T-helper 17 cell (primary cell): ENCODE measurements at regions not wholly inside any gene's neighbourhood (a gene's known extent, or its start where the extent isn't known, plus 50 kb on each side); places are given as distances from the start of the nearest gene placed in this dataset.
"Not testable (repeated sequence)": the region's sequence is repeated elsewhere in the genome, so short reads cannot be mapped to it uniquely, and the experiment has no call there.

ENCODE experiments used
- ATAC-seq: fragments of 150-1000 bp; cut with Tn5 transposase; 2 replicates; pipeline ENCODE4 v1.10.0; 2021; ENCODE audit warnings: mild to moderate bottlenecking, moderate library complexity
- DNase-seq, 3 donors: peaks; one replicate each; pipeline versions ENCODE4 v3.0.0 to v3.0.0-alpha.2; 2020 to 2021
- H3K9me3 ChIP-seq: one replicate; pipeline ENCODE4 v1.7.0; 2013; ENCODE audit warnings: low read length, mild to moderate bottlenecking; ENCODE audit not compliant: control insufficient read depth, poor library complexity, severe bottlenecking
- H3K27ac Mint-ChIP-seq: one replicate; pipeline ENCODE4 v1.8.0; 2022; ENCODE audit warnings: mild to moderate bottlenecking, moderate library complexity, mixed read lengths
- H3K27me3 Mint-ChIP-seq: one replicate; pipeline ENCODE4 v1.8.0; 2022; ENCODE audit warnings: mixed read lengths
- H3K36me3 Mint-ChIP-seq: one replicate; pipeline ENCODE4 v1.8.0; 2022; ENCODE audit warnings: low read depth, mixed read lengths
- H3K4me1 Mint-ChIP-seq: one replicate; pipeline ENCODE4 v1.8.0; 2022; ENCODE audit warnings: mild to moderate bottlenecking, mixed read lengths
- H3K4me3 Mint-ChIP-seq: one replicate; pipeline ENCODE4 v1.8.0; 2022; ENCODE audit warnings: mild to moderate bottlenecking, moderate library complexity, mixed read lengths

DNA sequence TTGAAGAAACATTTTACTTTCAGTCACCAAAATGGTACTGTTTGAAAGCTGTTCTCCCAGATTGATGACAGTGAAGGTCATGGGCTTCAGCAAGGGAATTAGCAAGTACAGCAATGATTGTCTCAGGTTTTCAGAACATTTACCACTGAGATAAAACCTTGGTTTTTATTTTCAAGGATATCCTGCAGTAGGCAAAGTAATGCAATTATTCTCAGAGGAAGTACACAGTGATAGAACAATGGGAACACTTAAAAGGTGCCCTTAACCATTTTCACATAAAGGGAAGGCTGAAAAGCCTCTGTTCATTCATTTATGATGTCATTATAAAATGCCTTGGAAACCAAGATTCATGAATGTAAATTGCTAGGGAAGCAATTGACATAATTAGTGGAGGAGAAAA lies 471.8 kb upstream of the ACO1 start:
- no peaks in the 10 kb centered on the region for H3K36me3 Mint-ChIP-seq
- H3K4me3 Mint-ChIP-seq: no peak overlapping the region
- H3K27ac Mint-ChIP-seq: no peak overlapping the region
- peaks cover 4% of the 10 kb centered on the region for H3K4me1 Mint-ChIP-seq
- H3K9me3 ChIP-seq: no peaks in the 10 kb centered on the region
- no peaks in the 10 kb centered on the region for H3K27me3 Mint-ChIP-seq
- ATAC-seq (no peak), DNase-seq (no peak)

DNA sequence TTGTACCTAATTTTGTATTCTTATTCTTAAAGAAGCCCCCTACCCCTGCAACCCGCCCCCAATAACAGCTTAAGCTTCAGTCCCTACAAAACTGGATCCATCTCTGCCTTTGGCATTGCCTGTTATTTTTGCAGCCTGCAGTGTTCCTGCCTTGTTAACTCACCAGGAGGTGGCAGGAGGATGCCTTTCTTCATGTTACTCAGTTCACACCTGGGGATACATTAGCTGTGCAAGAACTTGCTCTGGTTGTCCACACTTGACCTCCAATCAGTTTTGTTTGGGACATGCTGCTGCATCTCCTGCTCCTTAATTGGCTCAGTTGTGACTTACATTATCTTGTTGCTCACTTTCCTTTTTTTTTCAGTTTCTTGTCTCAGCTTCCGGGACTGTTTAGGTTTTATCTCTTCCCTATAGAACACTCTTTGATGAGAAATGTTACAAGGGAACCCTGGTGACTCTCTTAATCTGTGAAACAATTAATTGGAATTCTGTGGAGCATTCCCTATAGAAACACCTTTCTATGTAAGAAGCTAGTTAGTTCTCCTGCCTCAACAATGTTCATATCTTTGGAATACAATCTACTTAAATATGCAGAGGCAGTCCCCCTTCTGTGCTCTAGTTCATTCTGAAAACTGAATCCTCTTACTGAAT lies 467.7 kb upstream of the ACO1 start:
- Mint-ChIP-seq H3K27ac (no peak overlapping the region), H3K27me3 (no peaks in the 10 kb centered on the region), H3K4me1 (no peaks in the 10 kb centered on the region), H3K4me3 (no peak overlapping the region), H3K36me3 (no peaks in the 10 kb centered on the region)
- no peaks in the 10 kb centered on the region for H3K9me3 ChIP-seq
- no peak for ATAC-seq
- no peak for DNase-seq

DNA sequence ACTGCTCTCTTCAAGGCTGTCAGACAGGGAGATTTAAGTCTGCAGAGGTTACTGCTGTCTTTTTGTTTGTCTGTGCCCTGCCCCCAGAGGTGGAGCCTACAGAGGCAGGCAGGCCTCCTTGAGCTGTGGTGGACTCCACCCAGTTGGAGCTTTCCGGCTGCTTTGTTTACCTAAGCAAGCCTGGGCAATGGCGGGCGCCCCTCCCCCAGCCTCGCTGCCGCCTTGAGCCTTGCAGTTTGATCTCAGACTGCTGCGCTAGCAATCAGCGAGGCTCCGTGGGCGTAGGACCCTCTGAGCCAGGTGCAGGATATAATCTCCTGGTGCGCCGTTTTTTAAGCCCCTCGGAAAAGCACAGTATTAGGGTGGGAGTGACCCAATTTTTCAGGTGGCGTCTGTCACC lies 446.7 kb upstream of the ACO1 start:
- DNase-seq, H3K9me3 ChIP-seq, H3K27me3 Mint-ChIP-seq, ATAC-seq, H3K4me3 Mint-ChIP-seq, H3K4me1 Mint-ChIP-seq, H3K36me3 Mint-ChIP-seq, H3K27ac Mint-ChIP-seq: not testable (repeated sequence)

DNA sequence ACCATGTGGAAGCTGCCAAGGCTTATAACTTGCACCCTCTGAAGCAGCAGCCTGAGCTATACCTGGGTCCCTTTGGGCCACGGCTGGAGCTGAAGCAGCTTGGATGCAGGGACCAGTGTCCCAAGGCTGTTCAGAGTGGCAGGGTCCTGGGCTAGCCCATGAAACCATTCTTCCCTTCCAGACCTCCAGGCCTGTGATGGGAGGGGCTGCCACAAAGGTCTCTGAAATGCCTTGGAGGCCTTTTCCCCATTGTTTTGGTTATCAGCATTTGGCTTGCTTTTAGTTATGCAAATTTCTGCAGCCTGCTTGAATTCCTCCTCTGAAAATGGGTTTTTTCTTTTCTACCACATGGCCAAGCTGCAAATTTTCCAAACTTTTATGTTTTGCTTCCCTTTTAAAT lies 433.7 kb upstream of the ACO1 start:
- Mint-ChIP-seq H3K36me3 (no peaks in the 10 kb centered on the region), H3K27ac (no peak overlapping the region), H3K4me1 (no peaks in the 10 kb centered on the region), H3K4me3 (no peak overlapping the region), H3K27me3 (no peaks in the 10 kb centered on the region)
- no peak for ATAC-seq
- DNase-seq: no peak
- no peaks in the 10 kb centered on the region for H3K9me3 ChIP-seq

DNA sequence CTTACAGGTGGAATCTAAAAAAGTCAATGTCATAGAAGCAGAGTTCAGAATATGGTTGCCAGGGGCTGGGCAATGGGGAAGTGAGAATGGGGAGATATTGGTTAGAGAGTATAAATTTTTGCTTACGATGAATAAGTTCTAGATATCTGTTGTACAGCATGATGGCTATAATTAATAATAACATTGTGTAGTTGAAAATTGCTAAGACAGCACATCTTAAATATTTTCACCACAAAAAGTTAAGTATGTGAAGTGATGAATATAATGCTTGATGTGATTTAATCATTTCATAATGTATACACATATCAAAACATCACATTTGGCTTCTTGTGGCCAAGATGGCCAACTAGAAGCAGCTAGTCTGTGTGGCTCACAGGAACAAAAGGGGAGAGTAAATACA lies 425.9 kb upstream of the ACO1 start:
- Mint-ChIP-seq H3K4me1 (no peaks in the 10 kb centered on the region), H3K4me3 (no peak overlapping the region), H3K27ac (no peak overlapping the region), H3K27me3 (no peaks in the 10 kb centered on the region), H3K36me3 (no peaks in the 10 kb centered on the region)
- H3K9me3 ChIP-seq: no peaks in the 10 kb centered on the region
- ATAC-seq: no peak
- no peak for DNase-seq

DNA sequence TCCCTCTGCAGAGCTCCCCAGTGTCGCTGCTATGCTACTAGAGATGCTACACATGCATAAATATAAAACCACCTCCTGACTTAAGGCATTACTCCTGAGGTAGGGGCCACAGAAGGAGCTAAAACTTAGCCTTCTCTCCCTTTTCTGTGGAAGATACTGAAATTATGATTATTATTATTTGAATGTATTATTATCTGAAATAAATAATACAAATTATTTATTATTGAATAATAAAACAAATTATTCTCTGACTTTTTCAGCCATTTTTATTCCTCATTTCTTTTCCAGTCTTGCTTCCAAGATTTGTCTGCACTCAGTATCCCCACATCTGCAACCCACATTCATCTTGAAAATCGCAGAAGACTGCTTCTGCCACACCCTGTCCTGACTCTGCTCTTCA lies 414.9 kb upstream of the ACO1 start:
- Mint-ChIP-seq H3K4me1 (no peaks in the 10 kb centered on the region), H3K27me3 (no peaks in the 10 kb centered on the region)

DNA sequence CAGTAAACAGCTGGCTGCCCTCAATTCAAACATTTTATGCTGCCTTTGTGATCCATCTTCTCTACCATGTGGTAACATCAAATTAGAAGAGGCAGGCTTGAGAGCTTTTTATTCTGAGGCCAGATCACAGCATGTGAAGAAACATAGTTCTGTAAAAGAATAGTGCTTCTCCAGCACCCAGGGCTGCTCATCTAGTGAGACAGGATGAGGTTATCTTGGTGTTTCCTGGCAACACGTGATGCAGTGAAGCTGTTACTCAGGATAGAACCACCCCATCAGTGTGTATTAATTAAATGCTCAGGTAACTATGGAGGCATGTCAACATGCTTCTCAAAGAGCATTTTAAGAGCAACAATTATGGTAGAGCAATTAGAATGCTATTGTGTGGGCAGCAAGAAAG lies 400.5 kb upstream of the ACO1 start:
- no peaks in the 10 kb centered on the region for H3K4me1 Mint-ChIP-seq
- no peaks in the 10 kb centered on the region for H3K9me3 ChIP-seq
- no peak overlapping the region for H3K27ac Mint-ChIP-seq
- ATAC-seq (no peak), DNase-seq (no peak)
- H3K4me3 Mint-ChIP-seq: no peak overlapping the region
- no peaks in the 10 kb centered on the region for H3K27me3 Mint-ChIP-seq
- no peaks in the 10 kb centered on the region for H3K36me3 Mint-ChIP-seq

More for the DNA sequence above, 414.9 kb upstream of the ACO1 start:
- Mint-ChIP-seq H3K36me3 (no peaks in the 10 kb centered on the region), H3K27ac (no peak overlapping the region), H3K4me3 (no peak overlapping the region)
- DNase-seq: no peak
- H3K9me3 ChIP-seq: no peaks in the 10 kb centered on the region
- ATAC-seq: no peak

DNA sequence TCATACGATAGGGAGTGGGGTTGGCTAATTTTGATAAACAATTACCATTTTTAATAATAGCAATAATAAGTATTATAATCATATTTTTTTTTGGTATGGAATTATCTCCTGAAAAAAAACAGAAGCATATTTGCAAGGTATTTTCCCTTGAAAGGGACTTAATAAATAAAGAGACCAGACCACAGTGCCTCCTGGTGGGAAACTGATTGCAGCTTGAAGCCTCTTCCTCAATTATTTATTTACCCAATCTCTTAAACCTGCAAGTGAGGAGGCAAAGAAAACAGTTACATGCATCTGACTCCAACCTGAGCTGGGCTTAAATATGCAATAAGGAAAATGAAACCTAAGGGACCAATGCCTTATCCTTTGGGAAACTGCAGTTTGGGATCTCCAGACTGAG lies 388.1 kb upstream of the ACO1 start:
- ATAC-seq (no peak), DNase-seq (no peak)
- H3K27ac Mint-ChIP-seq: no peak overlapping the region
- no peak overlapping the region for H3K4me3 Mint-ChIP-seq
- H3K27me3 Mint-ChIP-seq: no peaks in the 10 kb centered on the region
- H3K36me3 Mint-ChIP-seq: no peaks in the 10 kb centered on the region
- H3K9me3 ChIP-seq: no peaks in the 10 kb centered on the region
- no peaks in the 10 kb centered on the region for H3K4me1 Mint-ChIP-seq

DNA sequence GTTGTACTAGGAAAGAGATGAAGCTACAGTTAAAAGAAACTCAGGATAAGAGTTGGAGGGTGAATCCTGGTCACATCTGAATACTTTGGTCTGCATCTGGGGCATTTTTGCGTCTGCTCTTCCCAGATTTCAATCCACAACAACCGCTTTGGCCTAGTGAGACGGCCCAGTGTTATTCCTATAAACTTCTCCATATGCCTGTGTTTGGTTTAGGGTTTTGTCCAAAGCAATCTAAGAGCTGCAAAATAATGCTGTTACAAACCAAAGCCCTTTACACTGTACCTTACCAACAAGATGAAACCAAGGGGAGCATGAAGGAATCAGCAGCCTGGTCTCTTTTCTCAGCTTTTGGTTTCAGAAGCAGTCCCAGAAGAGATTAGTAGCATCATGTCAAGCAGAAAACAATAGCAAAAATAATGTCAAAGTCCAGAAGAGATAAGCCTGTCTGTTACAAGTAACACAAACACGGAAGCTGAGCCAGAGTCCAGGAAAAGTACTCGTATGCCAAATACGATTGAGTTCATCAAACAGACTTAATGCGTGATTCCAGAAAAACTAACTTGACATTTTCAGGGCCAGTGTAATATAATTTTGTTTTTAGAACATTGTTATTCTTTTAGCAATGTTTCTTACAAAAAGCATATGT lies 379.9 kb upstream of the ACO1 start:
- Mint-ChIP-seq H3K27me3 (no peaks in the 10 kb centered on the region), H3K4me1 (peaks cover 2% of the 10 kb centered on the region), H3K4me3 (no peak overlapping the region), H3K27ac (no peak overlapping the region), H3K36me3 (no peaks in the 10 kb centered on the region)
- H3K9me3 ChIP-seq: no peaks in the 10 kb centered on the region
- ATAC-seq (no peak), DNase-seq (no peak)

DNA sequence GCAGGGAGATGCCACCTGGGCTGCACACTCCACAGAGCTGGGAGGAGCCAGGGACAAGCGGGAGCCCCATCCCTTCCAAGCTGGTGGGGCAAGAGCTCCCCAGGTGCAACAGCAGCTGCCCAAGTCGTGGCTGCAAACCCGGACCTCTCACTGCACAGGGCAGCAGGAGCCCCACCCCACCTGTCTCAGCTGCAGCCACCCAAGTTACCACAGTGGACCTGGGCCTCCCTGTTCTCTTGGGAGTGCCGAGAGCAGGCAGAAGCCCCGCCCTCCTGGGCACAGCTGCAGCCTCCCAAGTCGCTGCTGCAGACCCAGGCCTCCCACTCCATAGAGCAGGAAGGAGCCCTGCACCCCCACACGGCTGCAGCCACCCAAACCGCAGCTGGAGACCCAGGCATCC lies 374.1 kb upstream of the ACO1 start:
- H3K4me1 Mint-ChIP-seq: peaks cover 2% of the 10 kb centered on the region
- no peaks in the 10 kb centered on the region for H3K27me3 Mint-ChIP-seq
- H3K4me3 Mint-ChIP-seq: no peak overlapping the region
- no peak for DNase-seq
- no peak overlapping the region for H3K27ac Mint-ChIP-seq
- no peaks in the 10 kb centered on the region for H3K36me3 Mint-ChIP-seq
- no peaks in the 10 kb centered on the region for H3K9me3 ChIP-seq
- no peak for ATAC-seq

DNA sequence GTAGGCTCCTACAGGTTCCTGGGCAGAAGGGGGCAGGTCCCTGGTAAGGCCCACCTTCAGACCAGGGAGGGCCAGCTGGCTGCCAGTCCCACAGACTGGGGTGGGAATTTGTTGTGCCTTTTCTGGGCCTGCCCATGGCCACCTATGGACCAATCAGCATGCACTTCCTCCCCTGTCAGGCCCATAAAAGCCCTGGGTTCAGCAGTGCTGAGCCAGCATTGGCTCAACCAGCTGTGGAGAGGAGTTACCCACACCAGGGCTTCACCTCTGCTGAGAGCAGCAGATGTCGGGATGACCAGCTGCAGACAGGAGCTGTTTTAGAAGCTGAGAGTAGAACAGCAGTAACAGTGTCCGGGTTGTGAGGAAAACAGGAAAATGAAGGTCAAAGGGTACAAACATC lies 373.4 kb upstream of the ACO1 start:
- DNase-seq: no peak
- H3K4me1 Mint-ChIP-seq: peaks cover 2% of the 10 kb centered on the region
- H3K27me3 Mint-ChIP-seq: no peaks in the 10 kb centered on the region

DNA sequence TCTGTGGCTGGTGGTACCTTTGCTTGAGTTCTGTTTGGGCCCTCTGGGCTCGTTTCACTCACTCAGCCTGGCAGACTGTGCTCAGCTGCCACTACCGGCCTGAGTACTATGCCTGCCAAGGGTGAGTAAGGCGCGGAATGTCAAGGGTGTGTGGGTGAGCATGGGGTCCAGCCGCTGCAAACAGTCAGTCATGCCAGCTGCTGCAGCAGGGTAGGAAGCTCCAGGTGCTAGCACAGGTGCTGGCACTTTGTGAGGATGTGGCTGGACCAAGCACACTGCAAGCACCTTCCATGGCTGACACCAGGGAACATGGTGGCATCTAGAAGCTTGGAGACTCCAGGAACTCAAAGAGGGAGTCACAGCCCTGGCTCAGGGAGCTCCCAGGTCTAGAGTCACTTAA lies 368.6 kb upstream of the ACO1 start:
- Mint-ChIP-seq H3K27me3 (no peaks in the 10 kb centered on the region), H3K4me3 (no peak overlapping the region), H3K36me3 (no peaks in the 10 kb centered on the region), H3K4me1 (no peaks in the 10 kb centered on the region), H3K27ac (no peak overlapping the region)
- no peaks in the 10 kb centered on the region for H3K9me3 ChIP-seq
- ATAC-seq (no peak), DNase-seq (no peak)

More for the DNA sequence above, 373.4 kb upstream of the ACO1 start:
- no peak for ATAC-seq
- H3K9me3 ChIP-seq: no peaks in the 10 kb centered on the region
- H3K36me3 Mint-ChIP-seq: no peaks in the 10 kb centered on the region
- no peak overlapping the region for H3K4me3 Mint-ChIP-seq
- H3K27ac Mint-ChIP-seq: no peak overlapping the region

DNA sequence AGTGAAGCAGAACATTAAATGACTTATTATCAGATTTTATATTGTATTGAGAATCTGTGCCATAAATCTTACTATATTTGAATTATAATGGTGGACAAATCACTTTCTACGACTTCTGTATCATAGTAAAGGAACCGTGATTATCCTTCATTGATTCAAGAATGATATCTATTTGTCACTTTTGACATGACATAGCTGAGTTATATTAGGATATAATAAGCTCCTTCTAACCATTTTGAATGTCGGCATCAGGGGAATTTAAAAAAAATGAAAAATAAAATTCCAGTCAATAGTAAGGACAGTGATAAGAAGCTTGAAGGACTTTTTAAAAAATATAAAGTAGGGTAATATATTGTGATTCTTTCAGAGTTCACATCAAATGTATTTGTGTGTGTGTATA lies 338.9 kb upstream of the ACO1 start:
- DNase-seq (no peak), ATAC-seq (no peak)
- Mint-ChIP-seq H3K36me3 (no peaks in the 10 kb centered on the region), H3K27ac (no peak overlapping the region), H3K4me3 (no peak overlapping the region), H3K27me3 (peaks cover 6% of the 10 kb centered on the region), H3K4me1 (no peaks in the 10 kb centered on the region)
- H3K9me3 ChIP-seq: no peaks in the 10 kb centered on the region

DNA sequence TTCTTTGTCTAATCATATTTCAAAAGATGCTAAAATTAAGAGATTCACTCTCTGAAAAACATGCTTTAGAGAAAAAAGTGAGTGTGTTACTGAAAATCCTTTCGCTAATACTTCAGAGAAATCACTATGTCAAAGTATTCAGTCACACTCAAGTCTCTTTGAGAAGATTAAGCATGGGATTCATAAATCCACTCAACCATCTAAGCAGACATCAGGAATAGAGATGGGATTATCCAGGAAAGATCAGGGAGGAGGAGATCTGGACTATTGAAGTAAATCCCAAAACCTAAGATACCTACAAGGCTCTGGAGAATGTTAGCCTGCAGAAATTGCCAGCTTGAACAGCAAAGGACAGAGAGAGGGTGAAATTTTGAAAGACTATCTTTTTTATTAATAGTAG lies 317.2 kb upstream of the ACO1 start:
- H3K4me1 Mint-ChIP-seq: no peaks in the 10 kb centered on the region

More for the DNA sequence above, 317.2 kb upstream of the ACO1 start:
- Mint-ChIP-seq H3K36me3 (no peaks in the 10 kb centered on the region), H3K4me3 (no peak overlapping the region), H3K27me3 (no peaks in the 10 kb centered on the region), H3K27ac (no peak overlapping the region)
- no peaks in the 10 kb centered on the region for H3K9me3 ChIP-seq
- ATAC-seq (no peak), DNase-seq (no peak)
